HG03139 (cell line): ENCODE measurements at regions not wholly inside any gene's neighbourhood (a gene's known extent, or its start where the extent isn't known, plus 50 kb on each side); places are given as distances from the start of the nearest gene placed in this dataset.

ENCODE experiments used
- ATAC-seq: cut with Tn5 transposase; IDR thresholded peaks from one replicate; pipeline ENCODE4 v1.9.1; 2021; ENCODE audit not compliant: unreplicated experiment

DNA sequence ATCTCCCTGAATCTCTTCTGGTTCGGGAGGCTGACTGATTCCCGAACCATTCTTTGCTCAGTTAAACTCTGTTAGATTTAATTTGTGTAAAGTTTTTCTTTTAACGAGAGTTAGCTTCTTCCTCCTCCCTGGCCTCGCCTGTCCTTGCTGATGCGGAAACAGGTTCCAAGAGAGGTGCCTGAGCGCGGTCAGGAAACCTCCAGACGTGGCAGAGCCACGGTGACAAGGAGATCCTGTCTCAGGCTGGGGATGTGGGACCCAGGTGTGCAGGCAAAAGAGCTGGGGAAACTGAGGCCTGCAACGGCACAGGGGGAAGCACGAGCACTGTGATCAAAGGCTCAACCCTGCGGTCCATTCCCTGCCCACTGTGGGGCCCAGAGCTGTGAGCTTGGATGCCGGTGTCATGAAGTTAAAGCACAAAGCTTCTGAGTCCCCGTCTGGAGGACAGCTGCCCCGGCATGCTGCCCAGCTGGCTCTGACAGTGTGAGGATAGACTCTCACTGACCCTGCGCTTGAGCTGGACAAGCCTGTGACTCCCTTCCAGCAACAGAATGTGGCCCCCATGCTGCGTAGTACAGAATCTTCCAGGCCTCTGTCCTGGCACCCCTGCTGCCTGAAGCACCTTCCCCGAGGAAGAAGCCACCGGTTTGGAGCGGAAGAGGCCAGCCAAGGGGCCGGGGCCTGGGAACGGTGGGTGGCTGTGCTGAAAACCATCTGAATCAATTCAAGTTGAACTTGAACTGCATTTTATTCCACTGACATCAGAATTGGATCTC lies 960.6 kb downstream of the BRD1 start:
- ATAC-seq: no peak

- ATAC-seq: no peak
Measured at GRCh38 chr22:48864748-48865147, 962.9 kb downstream of the BRD1 start.

DNA sequence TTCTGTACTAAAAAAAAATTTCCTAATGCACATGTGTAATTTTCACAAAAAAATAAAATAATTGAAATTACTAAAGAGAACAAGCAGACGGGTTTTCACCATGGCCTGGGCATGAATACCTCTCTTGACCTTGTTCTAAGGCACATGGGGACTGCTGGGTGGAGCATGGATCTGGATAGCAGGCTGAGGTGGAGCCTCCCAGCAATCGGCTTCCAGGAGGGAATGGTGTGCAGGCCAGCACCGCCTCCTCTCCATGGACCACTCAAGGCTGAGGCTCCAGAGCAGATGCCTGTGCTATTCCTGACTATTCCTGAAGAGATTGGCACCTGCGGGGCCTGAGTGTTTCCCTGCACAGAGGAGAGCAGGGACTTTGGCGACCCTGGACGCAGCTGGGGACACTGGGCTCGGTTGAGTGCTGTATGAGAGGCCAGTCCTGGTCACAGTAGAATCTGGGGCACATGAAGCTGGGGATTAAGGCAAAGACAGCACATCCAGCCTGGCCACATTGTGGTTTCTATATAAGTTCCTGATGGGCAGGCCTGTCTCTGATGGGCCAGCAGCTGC lies 963.6 kb downstream of the BRD1 start:
- no peak for ATAC-seq

GRCh38 chr22:48860557-48860956 lies 967.1 kb downstream of the BRD1 start:
- no peak for ATAC-seq

DNA sequence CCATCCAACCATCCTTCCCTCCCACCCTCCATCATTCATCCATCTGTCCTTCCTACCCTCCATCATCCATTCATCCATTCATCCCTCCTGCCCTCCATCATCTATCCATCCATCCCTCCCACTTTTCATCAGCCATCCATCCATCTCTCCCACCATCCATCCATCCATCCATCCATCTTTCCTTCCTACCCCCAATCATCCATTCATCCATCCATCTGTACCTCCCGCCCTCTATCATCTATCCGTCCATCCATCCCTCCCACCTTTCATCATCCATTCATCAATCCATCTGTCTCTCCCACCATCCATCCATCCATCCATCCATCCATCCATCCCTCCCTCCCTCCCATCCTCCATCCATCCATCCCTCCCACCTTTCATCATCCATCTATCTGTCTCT lies 968.8 kb downstream of the BRD1 start:
- ATAC-seq: no peak

GRCh38 chr22:48858121-48858520 lies 969.6 kb downstream of the BRD1 start:
- no peak for ATAC-seq

- ATAC-seq: no peak
Measured at GRCh38 chr22:48857202-48857805, 970.4 kb downstream of the BRD1 start.

DNA sequence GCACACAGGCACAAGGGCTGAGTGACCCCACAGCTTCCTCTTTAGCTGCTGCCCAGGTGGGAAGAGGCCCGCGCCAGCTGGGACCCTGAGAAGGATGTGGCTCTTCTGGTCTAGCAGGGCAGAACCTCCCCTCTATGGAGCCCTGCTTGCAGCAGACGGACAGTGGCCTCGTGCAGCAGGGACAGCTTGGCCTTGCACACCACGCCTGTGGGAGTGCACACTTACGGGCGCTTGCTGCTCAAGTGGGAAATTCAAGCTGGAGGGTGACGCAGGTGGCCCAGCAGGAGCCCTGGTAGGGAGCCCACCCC lies 971.4 kb downstream of the BRD1 start:
- no peak for ATAC-seq

DNA sequence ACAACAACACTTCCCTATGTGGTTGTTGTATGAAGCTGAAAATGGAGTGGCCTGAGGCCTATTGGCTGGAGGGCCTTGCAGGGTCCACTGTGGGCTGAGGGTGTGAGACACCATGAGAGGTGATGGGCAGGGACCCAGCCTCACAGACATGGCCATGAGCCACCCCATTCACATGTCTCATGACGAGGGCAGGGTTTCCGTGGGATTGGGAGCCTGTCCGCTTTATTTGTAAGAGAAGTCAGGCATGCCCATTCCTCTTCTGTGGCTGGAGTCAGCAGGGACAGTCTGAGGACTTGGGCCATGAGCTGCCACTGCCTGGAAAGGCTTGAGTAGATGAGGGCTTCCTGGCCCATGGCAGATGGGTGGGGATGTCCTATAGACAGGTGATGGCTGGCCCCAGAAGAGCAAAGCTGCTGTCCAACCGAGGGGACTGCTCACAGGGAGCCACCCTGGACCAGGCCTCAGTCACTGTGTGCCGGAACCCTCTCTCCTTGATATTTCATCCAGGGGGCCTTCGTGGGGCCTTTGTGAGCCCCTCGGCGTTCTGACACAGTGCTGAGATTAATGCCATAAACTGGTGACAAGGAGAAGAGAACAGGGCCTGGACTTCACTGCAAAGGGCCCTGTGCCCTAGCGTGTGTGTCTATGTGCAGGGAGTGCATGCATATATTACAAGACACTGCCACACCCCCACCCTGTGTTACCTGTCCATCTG lies 971.9 kb downstream of the BRD1 start:
- ATAC-seq: no peak

DNA sequence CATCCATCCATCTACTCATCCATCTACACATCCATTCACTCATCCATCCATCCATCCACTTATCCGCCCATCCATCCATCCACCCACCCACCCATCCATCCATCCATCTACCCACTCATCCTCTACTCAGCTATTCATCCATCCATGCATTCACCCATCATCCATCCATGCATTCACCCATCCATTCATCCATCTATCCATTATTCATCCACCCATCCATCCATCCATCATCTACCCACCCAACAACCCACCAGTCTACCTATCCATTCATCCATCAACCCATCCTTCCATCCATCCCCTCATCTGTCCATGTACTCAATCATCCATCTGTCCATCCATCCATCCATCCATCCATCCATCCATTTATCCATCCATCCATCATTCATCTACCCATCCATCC lies 972.7 kb downstream of the BRD1 start:
- no peak for ATAC-seq

- ATAC-seq: no peak
Measured at GRCh38 chr22:48853627-48854240, 973.9 kb downstream of the BRD1 start.

DNA sequence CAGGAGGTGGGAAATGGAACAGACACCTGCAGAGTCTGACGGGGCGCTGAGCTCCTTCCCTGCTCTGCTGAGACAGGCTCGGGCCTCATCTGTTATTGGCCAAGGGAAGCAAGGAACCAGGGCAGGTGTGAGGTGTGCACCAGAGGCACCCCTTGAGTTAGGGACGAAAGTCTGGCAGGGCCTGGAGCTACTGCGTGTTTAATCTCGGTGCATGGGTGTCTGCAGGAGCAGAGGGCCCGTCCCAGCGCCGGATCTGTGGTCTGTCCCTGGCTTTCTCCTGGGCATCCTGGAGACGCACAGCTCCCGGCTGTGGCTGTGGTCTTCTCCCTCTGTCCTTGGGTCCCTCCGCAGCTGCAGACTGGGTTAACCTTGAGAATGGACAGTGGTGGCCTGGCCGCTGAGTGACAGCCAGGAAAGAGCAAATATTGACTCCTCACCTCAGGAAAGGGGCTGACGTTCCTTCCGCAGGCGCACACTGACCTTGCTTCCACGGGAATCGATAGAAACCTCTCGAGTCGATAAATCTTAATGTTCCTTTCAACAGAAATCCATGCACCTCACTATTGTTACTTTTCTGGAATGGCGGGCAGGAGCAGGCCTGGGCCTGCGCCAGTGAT lies 975.6 kb downstream of the BRD1 start:
- no peak for ATAC-seq

DNA sequence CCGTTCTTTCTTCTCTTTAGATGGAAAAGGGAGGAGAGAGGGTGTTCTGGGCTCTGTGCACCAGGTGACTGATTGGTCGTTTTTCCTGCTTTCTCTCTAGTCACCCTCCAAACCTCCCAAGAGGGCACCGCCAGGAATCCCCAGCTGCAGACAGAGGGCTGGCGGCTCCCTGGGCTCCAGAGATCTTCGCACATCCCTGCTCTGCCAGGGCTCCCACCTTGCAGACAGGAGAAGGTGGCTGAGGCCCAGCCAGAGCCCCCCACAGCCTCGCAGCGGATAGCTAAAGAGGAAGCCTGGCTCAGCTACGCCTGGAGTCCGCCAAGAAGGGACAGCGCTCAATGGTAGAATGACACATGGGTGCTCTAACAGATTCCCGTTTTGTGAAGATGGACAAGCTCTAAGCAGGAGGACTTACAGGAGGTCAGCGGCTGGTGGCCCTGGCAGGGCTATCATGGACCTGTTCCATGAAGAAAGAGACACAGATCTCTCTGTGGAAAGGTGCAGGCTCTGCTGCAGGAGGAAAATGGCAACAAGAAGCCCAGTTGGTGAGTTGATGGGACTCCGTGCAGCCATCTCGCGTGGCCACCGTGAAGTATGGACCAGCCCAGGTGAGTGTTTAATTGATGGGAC lies 976.9 kb downstream of the BRD1 start:
- no peak for ATAC-seq

DNA sequence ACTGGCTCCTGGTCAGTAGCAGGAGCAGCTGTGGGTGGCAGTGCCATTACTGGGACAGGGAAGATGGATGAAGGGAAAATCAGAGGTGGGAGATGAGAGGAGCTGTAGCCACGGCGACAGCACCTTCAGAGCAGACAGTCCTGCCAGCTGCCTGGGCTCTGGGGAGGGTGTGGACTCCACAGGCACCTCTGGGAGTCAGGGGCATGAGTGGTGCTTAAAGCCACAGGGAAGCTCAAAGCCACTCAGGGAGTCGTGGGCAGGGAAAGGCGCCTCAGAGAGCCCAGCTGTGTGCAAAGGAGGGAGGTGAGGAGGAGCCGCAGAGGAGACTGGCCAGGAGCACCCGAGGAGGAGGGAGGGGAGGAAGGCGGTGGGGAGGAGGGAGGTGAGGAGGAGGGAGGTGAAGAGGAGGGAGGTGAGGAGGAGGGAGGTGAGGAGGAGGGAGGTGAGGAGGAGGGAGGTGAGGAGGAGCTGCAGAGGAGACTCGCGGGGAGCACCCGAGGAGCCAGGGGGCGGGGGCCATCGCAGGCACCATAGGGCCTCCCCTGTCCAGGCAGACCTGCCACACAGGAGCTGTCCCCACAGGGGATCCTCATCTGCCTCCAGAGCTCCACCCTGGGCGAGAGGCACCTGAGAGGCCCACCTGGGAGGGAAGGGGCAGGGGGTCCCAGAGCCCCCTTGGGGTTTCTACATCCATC lies 977.6 kb downstream of the BRD1 start:
- no peak for ATAC-seq

- ATAC-seq: no peak
Measured at GRCh38 chr22:48849219-48849912, 978.3 kb downstream of the BRD1 start.

- no peak for ATAC-seq
Measured at GRCh38 chr22:48846200-48846599, 981.5 kb downstream of the BRD1 start.

- ATAC-seq: no peak
Measured at GRCh38 chr22:48845356-48845936, 982.2 kb downstream of the BRD1 start.

GRCh38 chr22:48844056-48844675 lies 983.5 kb downstream of the BRD1 start:
- no peak for ATAC-seq

DNA sequence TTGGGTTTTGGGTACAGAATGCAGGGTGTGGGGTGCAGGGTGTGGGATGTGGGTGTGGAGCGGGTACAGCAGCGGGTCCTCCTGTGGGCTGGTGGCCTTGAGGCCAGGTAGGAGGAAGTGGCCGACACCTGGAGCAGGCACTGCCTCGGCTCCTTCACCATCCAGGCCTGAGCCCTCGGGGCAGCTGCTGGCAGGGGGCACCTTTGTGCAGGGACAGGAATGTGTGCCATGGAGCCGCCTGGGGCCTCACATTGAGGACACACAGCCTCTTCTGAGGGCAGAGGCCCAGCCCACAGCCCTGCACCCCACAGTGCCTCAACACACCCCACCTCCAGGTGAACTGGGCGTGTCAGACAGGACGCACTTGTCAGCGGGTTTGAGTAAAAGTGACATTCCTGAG lies 984.0 kb downstream of the BRD1 start:
- ATAC-seq: no peak
